ENCODE measurements at regions not wholly inside any gene's neighbourhood (a gene's known extent, or its start where the extent isn't known, plus 50 kb on each side); places are given as distances from the start of the nearest gene placed in this dataset.

GRCh38 chr3:41033956-41034519, 165.3 kb upstream of the CTNNB1 start:
- H3K9me2 ChIP-seq (ENCODE audit: insufficient read depth, low read length): no peaks in the 10 kb centered on the region
- no peaks in the 10 kb centered on the region for H3K9me3 ChIP-seq (ENCODE audit: low read length)
- no peak overlapping the region for H2AFZ ChIP-seq (ENCODE audit: low read length)
- no TSS peak for BruUV-seq (replicated peaks)
- H4K20me1 ChIP-seq (ENCODE audit: insufficient read depth, low read length): no peaks in the 10 kb centered on the region
- DNase-seq (ENCODE audit: low spot score): no peak
- no peaks in the 10 kb centered on the region for H3K79me2 ChIP-seq (ENCODE audit: insufficient read depth, low read depth, low read length)
- ChIA-PET POLR2A (interaction anchor here (0.7 kb wide), 1 partner anchor 181 kb away, joined by 3 read pairs; no protein-coding TSS in a partner anchor), CTCF (ENCODE audit: unreplicated experiment) (no interaction called here)
- intact Hi-C loops (cut with micrococcal nuclease; ENCODE audit: unreplicated experiment): no loop called here
- no peak overlapping the region for H3K27ac ChIP-seq (ENCODE audit: low read depth, low read length, poor library complexity, severe bottlenecking)
- no peak overlapping the region for H3K4me2 ChIP-seq (ENCODE audit: low read length)
- peaks cover 10% of the 10 kb centered on the region for H3K4me1 ChIP-seq (ENCODE audit: insufficient read depth, low read length, poor library complexity, severe bottlenecking)
- H3K4me3 ChIP-seq (ENCODE audit: low read depth, low read length, poor library complexity, severe bottlenecking): no peak overlapping the region
- TF ChIP-seq CTCF (conservative IDR thresholded peaks at IDR 0.05; ENCODE audit: low read length): no peak
- no peak for TF ChIP-seq EZH2phosphoT487 (IDR thresholded peaks at IDR 0.05; ENCODE audit: borderline replicate concordance, low read depth, low read length)
- H3K36me3 ChIP-seq (ENCODE audit: insufficient read depth, low read length): no peaks in the 10 kb centered on the region

DNA sequence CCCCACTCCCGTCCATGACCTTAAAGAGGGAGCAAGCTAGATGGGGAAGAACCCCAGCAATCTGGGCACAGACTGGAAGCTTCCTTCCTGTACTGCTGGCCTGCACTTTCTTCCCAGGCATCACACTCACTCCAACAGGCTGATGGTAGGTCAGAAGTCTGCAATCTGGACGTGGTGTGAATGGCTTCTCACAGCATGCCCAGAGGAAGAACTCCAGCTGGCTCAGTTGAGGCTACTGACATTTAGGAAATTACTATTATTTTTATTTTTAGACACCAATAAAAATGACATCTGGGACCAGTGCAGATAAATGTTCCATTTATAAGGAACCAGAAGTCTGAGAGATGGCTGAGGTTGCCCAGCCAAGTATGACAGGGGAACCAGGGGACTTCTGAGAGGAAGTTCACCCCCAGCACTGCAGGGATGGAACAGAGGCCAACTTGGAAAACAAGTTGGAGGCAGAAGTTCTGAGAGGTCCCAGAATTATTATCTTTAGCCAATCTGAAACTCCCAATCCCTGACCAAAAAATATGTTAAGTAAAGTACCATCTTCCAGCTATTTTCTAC, 163.8 kb upstream of the CTNNB1 start:
- POLR2A ChIA-PET: no interaction called here
- no peaks in the 10 kb centered on the region for H4K20me1 ChIP-seq (ENCODE audit: insufficient read depth, low read length)
- no peaks in the 10 kb centered on the region for H3K9me2 ChIP-seq (ENCODE audit: insufficient read depth, low read length)
- intact Hi-C loops (cut with micrococcal nuclease; ENCODE audit: unreplicated experiment): no loop called here
- TF ChIP-seq EZH2phosphoT487 (IDR thresholded peaks at IDR 0.05; ENCODE audit: borderline replicate concordance, low read depth, low read length) (no peak), CTCF (conservative IDR thresholded peaks at IDR 0.05; ENCODE audit: low read length) (no peak)
- no peaks in the 10 kb centered on the region for H3K36me3 ChIP-seq (ENCODE audit: insufficient read depth, low read length)
- CTCF ChIA-PET (ENCODE audit: unreplicated experiment): no interaction called here
- no peak overlapping the region for H2AFZ ChIP-seq (ENCODE audit: low read length)
- H3K79me2 ChIP-seq (ENCODE audit: insufficient read depth, low read depth, low read length): no peaks in the 10 kb centered on the region
- no peak overlapping the region for H3K4me3 ChIP-seq (ENCODE audit: low read depth, low read length, poor library complexity, severe bottlenecking)
- BruUV-seq (replicated peaks): no TSS peak
- H3K4me2 ChIP-seq (ENCODE audit: low read length): no peak overlapping the region
- H3K27ac ChIP-seq (ENCODE audit: low read depth, low read length, poor library complexity, severe bottlenecking): no peak overlapping the region
- H3K9me3 ChIP-seq (ENCODE audit: low read length): no peaks in the 10 kb centered on the region
- no peak for DNase-seq (ENCODE audit: low spot score)
- H3K4me1 ChIP-seq (ENCODE audit: insufficient read depth, low read length, poor library complexity, severe bottlenecking): peaks cover 10% of the 10 kb centered on the region

DNA sequence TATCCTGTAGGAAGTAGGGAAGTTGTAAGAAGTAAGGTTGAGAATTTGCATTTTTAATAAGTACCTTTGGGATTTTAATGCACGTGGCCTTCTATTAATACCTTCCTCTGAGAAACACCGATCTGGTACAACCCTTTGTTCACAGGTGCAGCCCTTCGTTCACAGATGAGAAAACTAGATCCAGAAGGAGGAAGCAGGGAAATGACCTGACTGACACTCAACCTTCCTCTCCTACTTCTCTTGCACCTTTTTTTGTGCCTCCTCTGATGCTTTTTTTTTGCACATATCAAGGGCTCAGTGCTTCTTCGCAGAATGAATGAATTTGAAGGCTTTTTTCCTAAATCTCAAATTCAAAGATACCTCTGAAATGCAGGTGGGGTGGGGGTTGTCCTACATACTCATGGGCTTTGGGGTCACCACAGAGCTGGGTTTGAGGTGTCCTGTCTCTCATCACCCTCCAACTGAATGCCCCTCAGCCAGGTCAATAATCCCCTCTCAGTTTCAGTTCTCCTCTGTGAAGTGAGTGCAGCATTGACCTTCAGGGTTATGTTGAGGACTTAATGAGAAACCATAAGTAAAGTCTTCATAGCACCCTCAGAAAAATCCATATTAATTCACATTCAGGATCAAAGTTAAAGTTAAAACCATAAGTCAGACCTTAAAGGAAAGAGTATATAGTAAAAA, 161.5 kb upstream of the CTNNB1 start:
- H3K9me2 ChIP-seq (ENCODE audit: insufficient read depth, low read length): no peaks in the 10 kb centered on the region
- no peak overlapping the region for H3K27ac ChIP-seq (ENCODE audit: low read depth, low read length, poor library complexity, severe bottlenecking)
- H4K20me1 ChIP-seq (ENCODE audit: insufficient read depth, low read length): no peaks in the 10 kb centered on the region
- H3K4me3 ChIP-seq (ENCODE audit: low read depth, low read length, poor library complexity, severe bottlenecking): no peak overlapping the region
- no peaks in the 10 kb centered on the region for H3K9me3 ChIP-seq (ENCODE audit: low read length)
- H2AFZ ChIP-seq (ENCODE audit: low read length): no peak overlapping the region
- H3K4me2 ChIP-seq (ENCODE audit: low read length): peak overlapping the region; percentile 14; the same call in 1 of the 2 replicates
- intact Hi-C loops (cut with micrococcal nuclease; ENCODE audit: unreplicated experiment): no loop called here
- no peaks in the 10 kb centered on the region for H3K36me3 ChIP-seq (ENCODE audit: insufficient read depth, low read length)
- CTCF ChIA-PET (ENCODE audit: unreplicated experiment): no interaction called here
- no peaks in the 10 kb centered on the region for H3K79me2 ChIP-seq (ENCODE audit: insufficient read depth, low read depth, low read length)
- peak; percentile 13 for DNase-seq (ENCODE audit: low spot score)
- H3K4me1 ChIP-seq (ENCODE audit: insufficient read depth, low read length, poor library complexity, severe bottlenecking): peaks cover 10% of the 10 kb centered on the region
- no peak for TF ChIP-seq EZH2phosphoT487 (IDR thresholded peaks at IDR 0.05; ENCODE audit: borderline replicate concordance, low read depth, low read length)
- TF ChIP-seq CTCF (conservative IDR thresholded peaks at IDR 0.05; ENCODE audit: low read length): no peak
- POLR2A ChIA-PET: no interaction called here
- BruUV-seq (replicated peaks): no TSS peak

Measured in OCI-LY7 (cell line).